PC-3 (cell line): ENCODE measurements at regions not wholly inside any gene's neighbourhood (a gene's known extent, or its start where the extent isn't known, plus 50 kb on each side); places are given as distances from the start of the nearest gene placed in this dataset.

Source experiments
- ATAC-seq: fragments of 200-7000 bp; cut with Tn5 transposase; 2 replicates; pipeline ENCODE4 v1.9.1; 2020; ENCODE audit warnings: mild to moderate bottlenecking, moderate library complexity
- BruUV-seq: library from RNA; stranded (reverse); fragments of 400-500 nt; replicated peaks from 2 replicates; lab custom pipeline; 2021; lab: Mats Ljungman, UMichigan
- CTCF ChIA-PET: fragments of 300-600 bp; sonication (Branson Sonifier 250); formaldehyde crosslinking; loops from one replicate; lab custom pipeline; 2022; ENCODE audit warnings: antibody characterized with exemption; lab: Charles Lee
- POLR2A ChIA-PET: fragments of 300-600 bp; sonication (Branson Sonifier 250); formaldehyde crosslinking; loops from one replicate; lab custom pipeline; 2022; ENCODE audit warnings: antibody characterized with exemption; ENCODE audit not compliant: unreplicated experiment; lab: Charles Lee
- DNase-seq: peaks from one replicate; pipeline ENCODE4 v3.0.0-alpha.2; 2015
- H2AFZ ChIP-seq: fragments of 300-600 bp; sonication (generic); 2 replicates; pipeline ENCODE4 v1.6.0; 2016; ENCODE audit warnings: antibody characterized with exemption, low read length
- H3F3A ChIP-seq: fragments of 300-600 bp; sonication (generic); one replicate; pipeline ENCODE4 v1.6.0; 2017; ENCODE audit warnings: antibody characterized with exemption, low read length, control low read depth, mild to moderate bottlenecking; ENCODE audit not compliant: unreplicated experiment
- H3K27ac ChIP-seq: fragments of 300-600 bp; sonication (generic); 2 replicates; pipeline ENCODE4 v1.5.1; 2016; ENCODE audit warnings: mild to moderate bottlenecking, low read length
- H3K27me3 ChIP-seq: fragments of 300-600 bp; sonication (generic); 2 replicates; pipeline ENCODE4 v1.6.1; 2016; ENCODE audit warnings: low read length, mixed read lengths
- H3K36me3 ChIP-seq: fragments of 300-600 bp; sonication (generic); 2 replicates; pipeline ENCODE4 v1.6.1; 2016; ENCODE audit warnings: low read depth, mixed run types, low read length, mixed read lengths
- H3K4me1 ChIP-seq: fragments of 300-600 bp; sonication (generic); 2 replicates; pipeline ENCODE4 v1.5.1; 2016; ENCODE audit warnings: low read length; ENCODE audit not compliant: insufficient read depth
- H3K4me2 ChIP-seq: fragments of 300-600 bp; sonication (generic); 2 replicates; pipeline ENCODE4 v1.6.0; 2016; ENCODE audit warnings: low read length
- H3K4me3 ChIP-seq: fragments of 300-600 bp; sonication (generic); 2 replicates; pipeline ENCODE4 v1.5.1; 2016; ENCODE audit warnings: mild to moderate bottlenecking, low read length, mixed read lengths
- H3K79me2 ChIP-seq: fragments of 300-600 bp; sonication (generic); 2 replicates; pipeline ENCODE4 v1.6.1; 2017; ENCODE audit warnings: low read length, mixed read lengths
- H3K9ac ChIP-seq: fragments of 300-600 bp; sonication (generic); 2 replicates; pipeline ENCODE4 v1.6.0; 2016; ENCODE audit warnings: mild to moderate bottlenecking, low read length
- H3K9me2 ChIP-seq: fragments of 300-600 bp; sonication (generic); replicated peaks from 2 replicates; pipeline ENCODE4 v1.6.1; 2016; ENCODE audit warnings: mixed run types, low read length, mixed read lengths
- H3K9me3 ChIP-seq: fragments of 300-600 bp; sonication (generic); 2 replicates; pipeline ENCODE4 v1.6.1; 2016; ENCODE audit warnings: low read length, mixed read lengths
- H4K20me1 ChIP-seq: fragments of 300-600 bp; sonication (generic); 2 replicates; pipeline ENCODE4 v1.6.1; 2016; ENCODE audit warnings: low read length, mixed read lengths
- CTCF ChIP-seq: fragments of 300-600 bp; sonication (generic); conservative IDR thresholded peaks from 2 replicates; pipeline ENCODE4 v1.5.1; 2017; ENCODE audit warnings: antibody characterized with exemption, low read depth, mild to moderate bottlenecking, low read length
- EZH2 ChIP-seq: fragments of 300-600 bp; sonication (generic); IDR thresholded peaks from one replicate; pipeline ENCODE4 v1.6.1; 2017; ENCODE audit warnings: antibody characterized with exemption, mild to moderate bottlenecking, low read length; ENCODE audit not compliant: unreplicated experiment
- EZH2phosphoT487 ChIP-seq: fragments of 300-600 bp; sonication (generic); IDR thresholded peaks from 2 replicates; pipeline ENCODE4 v1.6.1; 2018; ENCODE audit warnings: mild to moderate bottlenecking, antibody characterized with exemption, low read length, borderline replicate concordance
- intact Hi-C: fragments of 100-400 bp; cut with micrococcal nuclease; formaldehyde crosslinking; loops from 2 replicates; pipeline ENCODE4 v1.9.0; 2023

- ATAC-seq (no peak), DNase-seq (no peak)
- no TSS peak for BruUV-seq
- no peaks in the 10 kb centered on the region for H3K79me2 ChIP-seq
- no peak overlapping the region for H2AFZ ChIP-seq
- no peaks in the 10 kb centered on the region for H4K20me1 ChIP-seq
- no peak overlapping the region for H3K4me2 ChIP-seq
- H3K36me3 ChIP-seq = no peaks in the 10 kb centered on the region
- H3K27me3 ChIP-seq = peaks cover 13% of the 10 kb centered on the region
- intact Hi-C loops = no loop called here
- ChIA-PET CTCF (no interaction called here), POLR2A (no interaction called here)
- H3K9ac ChIP-seq = no peak overlapping the region
- H3K9me3 ChIP-seq = no peaks in the 10 kb centered on the region
- TF ChIP-seq EZH2 (no peak), CTCF (no peak), EZH2phosphoT487 (no peak)
- H3K27ac ChIP-seq = no peak overlapping the region
- H3K4me3 ChIP-seq = no peak overlapping the region
- no peaks in the 10 kb centered on the region for H3K4me1 ChIP-seq
- H3F3A ChIP-seq = no peaks in the 10 kb centered on the region
- no peaks in the 10 kb centered on the region for H3K9me2 ChIP-seq
Measured at GRCh38 chr16:63695347-63695746, 1426.5 kb downstream of the CDH11 start.

GRCh38 chr16:63690961-63691360 lies 1430.9 kb downstream of the CDH11 start:
- no TSS peak for BruUV-seq
- ATAC-seq (no peak), DNase-seq (no peak)
- TF ChIP-seq CTCF = no peak
- TF ChIP-seq EZH2phosphoT487 = no peak
- no peak for TF ChIP-seq EZH2
- H3F3A ChIP-seq = no peaks in the 10 kb centered on the region
- ChIA-PET POLR2A (no interaction called here), CTCF (no interaction called here)
- H3K9me3 ChIP-seq = no peaks in the 10 kb centered on the region
- H3K9ac ChIP-seq = no peak overlapping the region
- H3K27ac ChIP-seq = no peak overlapping the region
- intact Hi-C loops = no loop called here
- no peaks in the 10 kb centered on the region for H3K4me1 ChIP-seq
- no peak overlapping the region for H2AFZ ChIP-seq
- no peak overlapping the region for H3K4me3 ChIP-seq
- no peaks in the 10 kb centered on the region for H3K27me3 ChIP-seq
- H3K79me2 ChIP-seq = no peaks in the 10 kb centered on the region
- H3K4me2 ChIP-seq = no peak overlapping the region
- no peaks in the 10 kb centered on the region for H3K9me2 ChIP-seq
- H4K20me1 ChIP-seq = no peaks in the 10 kb centered on the region
- no peaks in the 10 kb centered on the region for H3K36me3 ChIP-seq

GRCh38 chr16:63690267-63690666 lies 1431.6 kb downstream of the CDH11 start:
- CTCF ChIA-PET = no interaction called here
- no peaks in the 10 kb centered on the region for H4K20me1 ChIP-seq
- no peak for TF ChIP-seq EZH2
- H3K79me2 ChIP-seq = no peaks in the 10 kb centered on the region
- no TSS peak for BruUV-seq
- H3K4me2 ChIP-seq = no peak overlapping the region
- POLR2A ChIA-PET = no interaction called here
- no peaks in the 10 kb centered on the region for H3K9me3 ChIP-seq
- no peaks in the 10 kb centered on the region for H3K27me3 ChIP-seq
- no peak overlapping the region for H3K4me3 ChIP-seq
- no peak overlapping the region for H3K27ac ChIP-seq
- ATAC-seq (no peak), DNase-seq (no peak)
- H2AFZ ChIP-seq = no peak overlapping the region
- H3K9ac ChIP-seq = no peak overlapping the region
- H3K4me1 ChIP-seq = no peaks in the 10 kb centered on the region
- H3K36me3 ChIP-seq = no peaks in the 10 kb centered on the region
- no peaks in the 10 kb centered on the region for H3F3A ChIP-seq
- H3K9me2 ChIP-seq = no peaks in the 10 kb centered on the region
- intact Hi-C loops = no loop called here
